Ascending aorta (tissue), 2 donors: ENCODE measurements at regions not wholly inside any gene's neighbourhood (a gene's known extent, or its start where the extent isn't known, plus 50 kb on each side); places are given as distances from the start of the nearest gene placed in this dataset.

Experiments used
- DNase-seq, 2 donors: peaks; one replicate each; pipeline ENCODE4 v3.0.0-alpha.2; 2019; ENCODE audit warnings: low spot score in 2 of 2
- H3K27ac ChIP-seq, 2 donors: fragments of 200-600 bp; sonication (generic); one replicate each; pipeline ENCODE4 v1.5.1; 2016 to 2017; ENCODE audit warnings: mild to moderate bottlenecking in 1 of 2
- H3K27me3 ChIP-seq: fragments of 200-600 bp; sonication (generic); one replicate; pipeline ENCODE4 v1.5.1; 2017
- H3K36me3 ChIP-seq, 2 donors: fragments of 200-600 bp; sonication (generic); one replicate each; pipeline ENCODE4 v1.5.1; 2016
- H3K4me1 ChIP-seq, 2 donors: fragments of 200-600 bp; sonication (generic); one replicate each; pipeline ENCODE4 v1.5.1; 2016 to 2017; ENCODE audit warnings: mild to moderate bottlenecking in 1 of 2
- H3K4me3 ChIP-seq, 2 donors: fragments of 200-600 bp; sonication (generic); one replicate each; pipeline ENCODE4 v1.5.1; 2016 to 2017; ENCODE audit warnings: mild to moderate bottlenecking in 1 of 2
- H3K9me3 ChIP-seq, 2 donors: fragments of 200-600 bp; sonication (generic); one replicate each; pipeline ENCODE4 v1.5.1; 2016
- CTCF ChIP-seq, 3 experiments: fragments of 200-600 bp in 2 of 3; fragments of 450-650 bp in 1 of 3; sonication (generic) in 2 of 3; IDR thresholded peaks; one replicate each; pipeline ENCODE4 v1.5.1; 2016 to 2019; ENCODE audit warnings: antibody characterized with exemption in 3 of 3, mild to moderate bottlenecking in 1 of 3, moderate library complexity in 1 of 3
- intact Hi-C: fragments of 100-400 bp; cut with DNase I; formaldehyde crosslinking; loops from one replicate; pipeline ENCODE4 v1.15.1; 2023

- no peak overlapping the region for H3K27ac ChIP-seq
- H3K4me3 ChIP-seq: no peak overlapping the region
- no peaks in the 10 kb centered on the region for H3K36me3 ChIP-seq
- no peaks in the 10 kb centered on the region for H3K27me3 ChIP-seq
- TF ChIP-seq CTCF (IDR thresholded peaks at IDR 0.05): no peak
- no peaks in the 10 kb centered on the region for H3K9me3 ChIP-seq
- H3K4me1 ChIP-seq: no peaks in the 10 kb centered on the region
- DNase-seq: no peak
- intact Hi-C loops: no loop called here
Measured at GRCh38 chr16:49910541-49911071, 54.7 kb upstream of the ZNF423 start.

GRCh38 chr16:49911430-49911829 is 55.5 kb upstream of the ZNF423 start:
- intact Hi-C loops: no loop called here
- DNase-seq: no peak
- no peak overlapping the region for H3K27ac ChIP-seq
- H3K27me3 ChIP-seq: no peaks in the 10 kb centered on the region
- no peaks in the 10 kb centered on the region for H3K4me1 ChIP-seq
- H3K4me3 ChIP-seq: no peak overlapping the region
- H3K36me3 ChIP-seq: no peaks in the 10 kb centered on the region
- no peaks in the 10 kb centered on the region for H3K9me3 ChIP-seq
- no peak for TF ChIP-seq CTCF (IDR thresholded peaks at IDR 0.05)

- no peak for TF ChIP-seq CTCF (IDR thresholded peaks at IDR 0.05)
- DNase-seq: no peak
- Histone ChIP-seq H3K4me1 (no peaks in the 10 kb centered on the region), H3K4me3 (no peak overlapping the region), H3K27me3 (no peaks in the 10 kb centered on the region), H3K36me3 (no peaks in the 10 kb centered on the region), H3K9me3 (no peaks in the 10 kb centered on the region), H3K27ac (no peak overlapping the region)
- intact Hi-C loops: no loop called here
Measured at GRCh38 chr16:49912721-49913120, 56.8 kb upstream of the ZNF423 start.

GRCh38 chr16:49913720-49914119 is 57.8 kb upstream of the ZNF423 start:
- intact Hi-C loops: no loop called here
- no peak for DNase-seq
- Histone ChIP-seq H3K27ac (no peak overlapping the region), H3K36me3 (no peaks in the 10 kb centered on the region), H3K4me1 (no peaks in the 10 kb centered on the region), H3K27me3 (no peaks in the 10 kb centered on the region), H3K4me3 (no peak overlapping the region), H3K9me3 (no peaks in the 10 kb centered on the region)
- no peak for TF ChIP-seq CTCF (IDR thresholded peaks at IDR 0.05)

- no peak for TF ChIP-seq CTCF (IDR thresholded peaks at IDR 0.05)
- no peaks in the 10 kb centered on the region for H3K27me3 ChIP-seq
- no peaks in the 10 kb centered on the region for H3K9me3 ChIP-seq
- H3K36me3 ChIP-seq: no peaks in the 10 kb centered on the region
- H3K4me1 ChIP-seq: no peaks in the 10 kb centered on the region
- no peak for DNase-seq
- intact Hi-C loops: no loop called here
- H3K27ac ChIP-seq: no peak overlapping the region
- no peak overlapping the region for H3K4me3 ChIP-seq
Measured at GRCh38 chr16:49914657-49915056, 58.7 kb upstream of the ZNF423 start.

- no peaks in the 10 kb centered on the region for H3K9me3 ChIP-seq
- intact Hi-C loops: no loop called here
- DNase-seq: no peak
- H3K27ac ChIP-seq: no peak overlapping the region
- no peaks in the 10 kb centered on the region for H3K4me1 ChIP-seq
- no peak for TF ChIP-seq CTCF (IDR thresholded peaks at IDR 0.05)
- H3K4me3 ChIP-seq: no peak overlapping the region
- no peaks in the 10 kb centered on the region for H3K27me3 ChIP-seq
- no peaks in the 10 kb centered on the region for H3K36me3 ChIP-seq
Measured at GRCh38 chr16:49918257-49918656, 62.3 kb upstream of the ZNF423 start.
